ENCODE measurements at regions not wholly inside any gene's neighbourhood (a gene's known extent, or its start where the extent isn't known, plus 50 kb on each side); places are given as distances from the start of the nearest gene placed in this dataset.

- Histone ChIP-seq H3K9me3 (no peaks in the 10 kb centered on the region), H3K4me3 (0 out of 3 replicates have a peak overlapping the region, but pooled peaks have one; percentile 2), H3K4me2 (peak overlapping the region; percentile 64), H3K27ac (peak overlapping the region in 1 of 2 experiments; percentile 46; a peak in 2 of 6 replicates), H3K4me1 (peaks cover 4% of the 10 kb centered on the region; the same call in 2 of the 3 replicates)
- ChIA-PET CTCF (interaction anchor here (0.6 to 2.3 kb wide), 26 partner anchors 9 to 1418 kb away, joined by 3 to 14 read pairs (median 4); no protein-coding TSS in a partner anchor), POLR2A (no interaction called here)
- DNase-seq (ENCODE audit: low read depth in 1 of 2, low spot score in 1 of 2) = peak; percentile 73 to 82
- FAIRE-seq = no peak
- 3% methylated on average over 16 of the region's 16 CpGs for WGBS (ENCODE audit: missing lambda C conversion rate)
- TF ChIP-seq, protein P1, sequence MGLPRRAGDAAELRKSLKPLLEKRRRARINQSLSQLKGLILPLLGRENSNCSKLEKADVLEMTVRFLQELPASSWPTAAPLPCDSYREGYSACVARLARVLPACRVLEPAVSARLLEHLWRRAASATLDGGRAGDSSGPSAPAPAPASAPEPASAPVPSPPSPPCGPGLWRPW (IDR thresholded peaks at IDR 0.05) = 0 out of 2 replicates have a peak, but pooled peaks have one; percentile 51
- TF ChIP-seq, protein P2, sequence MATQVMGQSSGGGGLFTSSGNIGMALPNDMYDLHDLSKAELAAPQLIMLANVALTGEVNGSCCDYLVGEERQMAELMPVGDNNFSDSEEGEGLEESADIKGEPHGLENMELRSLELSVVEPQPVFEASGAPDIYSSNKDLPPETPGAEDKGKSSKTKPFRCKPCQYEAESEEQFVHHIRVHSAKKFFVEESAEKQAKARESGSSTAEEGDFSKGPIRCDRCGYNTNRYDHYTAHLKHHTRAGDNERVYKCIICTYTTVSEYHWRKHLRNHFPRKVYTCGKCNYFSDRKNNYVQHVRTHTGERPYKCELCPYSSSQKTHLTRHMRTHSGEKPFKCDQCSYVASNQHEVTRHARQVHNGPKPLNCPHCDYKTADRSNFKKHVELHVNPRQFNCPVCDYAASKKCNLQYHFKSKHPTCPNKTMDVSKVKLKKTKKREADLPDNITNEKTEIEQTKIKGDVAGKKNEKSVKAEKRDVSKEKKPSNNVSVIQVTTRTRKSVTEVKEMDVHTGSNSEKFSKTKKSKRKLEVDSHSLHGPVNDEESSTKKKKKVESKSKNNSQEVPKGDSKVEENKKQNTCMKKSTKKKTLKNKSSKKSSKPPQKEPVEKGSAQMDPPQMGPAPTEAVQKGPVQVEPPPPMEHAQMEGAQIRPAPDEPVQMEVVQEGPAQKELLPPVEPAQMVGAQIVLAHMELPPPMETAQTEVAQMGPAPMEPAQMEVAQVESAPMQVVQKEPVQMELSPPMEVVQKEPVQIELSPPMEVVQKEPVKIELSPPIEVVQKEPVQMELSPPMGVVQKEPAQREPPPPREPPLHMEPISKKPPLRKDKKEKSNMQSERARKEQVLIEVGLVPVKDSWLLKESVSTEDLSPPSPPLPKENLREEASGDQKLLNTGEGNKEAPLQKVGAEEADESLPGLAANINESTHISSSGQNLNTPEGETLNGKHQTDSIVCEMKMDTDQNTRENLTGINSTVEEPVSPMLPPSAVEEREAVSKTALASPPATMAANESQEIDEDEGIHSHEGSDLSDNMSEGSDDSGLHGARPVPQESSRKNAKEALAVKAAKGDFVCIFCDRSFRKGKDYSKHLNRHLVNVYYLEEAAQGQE (IDR thresholded peaks at IDR 0.05) = no peak
- TF ChIP-seq, protein P3, sequence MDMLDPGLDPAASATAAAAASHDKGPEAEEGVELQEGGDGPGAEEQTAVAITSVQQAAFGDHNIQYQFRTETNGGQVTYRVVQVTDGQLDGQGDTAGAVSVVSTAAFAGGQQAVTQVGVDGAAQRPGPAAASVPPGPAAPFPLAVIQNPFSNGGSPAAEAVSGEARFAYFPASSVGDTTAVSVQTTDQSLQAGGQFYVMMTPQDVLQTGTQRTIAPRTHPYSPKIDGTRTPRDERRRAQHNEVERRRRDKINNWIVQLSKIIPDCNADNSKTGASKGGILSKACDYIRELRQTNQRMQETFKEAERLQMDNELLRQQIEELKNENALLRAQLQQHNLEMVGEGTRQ (IDR thresholded peaks at IDR 0.05) = no peak
- TF ChIP-seq ZNF302 (CRISPR knock-in tag; IDR thresholded peaks at IDR 0.05) (no peak), EHF (CRISPR knock-in tag; IDR thresholded peaks at IDR 0.05) (no peak), RCOR1 (IDR thresholded peaks at IDR 0.05; ENCODE audit: low read depth, low read length) (no peak), EP300 (IDR thresholded peaks at IDR 0.05) (0 out of 5 replicates have a peak, but pooled peaks of 1 of the 2 experiments have one; percentile 8), TP53 (CRISPR knock-in tag; IDR thresholded peaks at IDR 0.05) (no peak), RFX5 (IDR thresholded peaks at IDR 0.05) (no peak), JUN (IDR thresholded peaks at IDR 0.05) (0 out of 5 replicates have a peak, but pooled peaks of 1 of the 2 experiments have one; percentile 27), MAFK (IDR thresholded peaks at IDR 0.05; ENCODE audit: partially characterized antibody) (no peak), CEBPB (IDR thresholded peaks at IDR 0.05) (peak; percentile 91 to 94), GATA3 (IDR thresholded peaks at IDR 0.05; ENCODE audit: borderline replicate concordance) (0 out of 2 replicates have a peak, but pooled peaks have one; percentile 0), SMC3 (IDR thresholded peaks at IDR 0.05) (peak; percentile 76), RAD21 (conservative IDR thresholded peaks at IDR 0.05 in 1 of 2, IDR thresholded peaks at IDR 0.05 in 1 of 2) (peak; percentile 80 to 87), CBX8 (IDR thresholded peaks at IDR 0.05) (no peak)
- TF ChIP-seq, protein P4, sequence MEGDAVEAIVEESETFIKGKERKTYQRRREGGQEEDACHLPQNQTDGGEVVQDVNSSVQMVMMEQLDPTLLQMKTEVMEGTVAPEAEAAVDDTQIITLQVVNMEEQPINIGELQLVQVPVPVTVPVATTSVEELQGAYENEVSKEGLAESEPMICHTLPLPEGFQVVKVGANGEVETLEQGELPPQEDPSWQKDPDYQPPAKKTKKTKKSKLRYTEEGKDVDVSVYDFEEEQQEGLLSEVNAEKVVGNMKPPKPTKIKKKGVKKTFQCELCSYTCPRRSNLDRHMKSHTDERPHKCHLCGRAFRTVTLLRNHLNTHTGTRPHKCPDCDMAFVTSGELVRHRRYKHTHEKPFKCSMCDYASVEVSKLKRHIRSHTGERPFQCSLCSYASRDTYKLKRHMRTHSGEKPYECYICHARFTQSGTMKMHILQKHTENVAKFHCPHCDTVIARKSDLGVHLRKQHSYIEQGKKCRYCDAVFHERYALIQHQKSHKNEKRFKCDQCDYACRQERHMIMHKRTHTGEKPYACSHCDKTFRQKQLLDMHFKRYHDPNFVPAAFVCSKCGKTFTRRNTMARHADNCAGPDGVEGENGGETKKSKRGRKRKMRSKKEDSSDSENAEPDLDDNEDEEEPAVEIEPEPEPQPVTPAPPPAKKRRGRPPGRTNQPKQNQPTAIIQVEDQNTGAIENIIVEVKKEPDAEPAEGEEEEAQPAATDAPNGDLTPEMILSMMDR (IDR thresholded peaks at IDR 0.05) = peak; percentile 94
- TF ChIP-seq, protein P5, sequence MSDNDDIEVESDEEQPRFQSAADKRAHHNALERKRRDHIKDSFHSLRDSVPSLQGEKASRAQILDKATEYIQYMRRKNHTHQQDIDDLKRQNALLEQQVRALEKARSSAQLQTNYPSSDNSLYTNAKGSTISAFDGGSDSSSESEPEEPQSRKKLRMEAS (IDR thresholded peaks at IDR 0.05) = peak; percentile 58; the same call in 1 of the 2 replicates
- peak; percentile 80 to 95 for ATAC-seq
Measured at GRCh38 chr2:67846370-67847070, 216.3 kb downstream of the C1D start.
